RWPE2 (cell line): ENCODE measurements at regions not wholly inside any gene's neighbourhood (a gene's known extent, or its start where the extent isn't known, plus 50 kb on each side); places are given as distances from the start of the nearest gene placed in this dataset.
"Not testable (repeated sequence)": the region's sequence is repeated elsewhere in the genome, so short reads cannot be mapped to it uniquely, and the experiment has no call there.

Experiments used
- ATAC-seq: fragments of 200-7000 bp; cut with Tn5 transposase; 3 replicates; pipeline ENCODE4 v1.9.1; 2021; ENCODE audit warnings: low read depth
- DNase-seq: peaks from one replicate; pipeline ENCODE4 v3.0.0-alpha.2; 2020; ENCODE audit warnings: low spot score
- H3K27ac ChIP-seq: fragments of 450-650 bp; 2 replicates; pipeline ENCODE4 v1.5.1; 2017; ENCODE audit warnings: mild to moderate bottlenecking; ENCODE audit not compliant: poor library complexity, severe bottlenecking
- H3K27me3 ChIP-seq: fragments of 250-450 bp; sonication (Bioruptor Pico); 2 replicates; pipeline ENCODE4 v1.5.1; 2021; ENCODE audit warnings: mild to moderate bottlenecking, moderate library complexity; ENCODE audit not compliant: insufficient read depth, poor library complexity, severe bottlenecking
- H3K36me3 ChIP-seq: fragments of 250-450 bp; sonication (Bioruptor Pico); 2 replicates; pipeline ENCODE4 v1.5.1; 2020; ENCODE audit warnings: low read depth, mild to moderate bottlenecking, moderate library complexity
- H3K4me1 ChIP-seq: fragments of 250-450 bp; sonication (Bioruptor Pico); 2 replicates; pipeline ENCODE4 v1.5.1; 2021; ENCODE audit warnings: mild to moderate bottlenecking, moderate library complexity; ENCODE audit not compliant: insufficient read depth, poor library complexity, severe bottlenecking
- H3K4me3 ChIP-seq: fragments of 250-450 bp; sonication (Bioruptor Pico); 2 replicates; pipeline ENCODE4 v1.5.1; 2021; ENCODE audit warnings: mild to moderate bottlenecking, moderate library complexity; ENCODE audit not compliant: severe bottlenecking
- H3K9me3 ChIP-seq: fragments of 250-450 bp; sonication (Bioruptor Pico); 2 replicates; pipeline ENCODE4 v1.5.1; 2021; ENCODE audit warnings: mild to moderate bottlenecking, moderate library complexity; ENCODE audit not compliant: severe bottlenecking
- CTCF ChIP-seq: fragments of 450-650 bp; IDR thresholded peaks from one replicate; pipeline ENCODE4 v1.5.1; 2017; ENCODE audit warnings: mild to moderate bottlenecking, moderate library complexity; ENCODE audit not compliant: poor library complexity, severe bottlenecking

GRCh38 chr9:7739595-7739994, 60.0 kb downstream of the DMAC1 start:
- H3K4me1 ChIP-seq, result no peaks in the 10 kb centered on the region
- no peak for TF ChIP-seq CTCF
- DNase-seq (no peak), ATAC-seq (no peak)
- no peaks in the 10 kb centered on the region for H3K36me3 ChIP-seq
- no peaks in the 10 kb centered on the region for H3K27me3 ChIP-seq
- H3K4me3 ChIP-seq, result no peak overlapping the region
- no peak overlapping the region for H3K27ac ChIP-seq
- H3K9me3 ChIP-seq, result no peaks in the 10 kb centered on the region

GRCh38 chr9:7735311-7735710, 64.3 kb downstream of the DMAC1 start:
- Histone ChIP-seq H3K9me3 (no peaks in the 10 kb centered on the region), H3K4me3 (no peak overlapping the region), H3K4me1 (no peaks in the 10 kb centered on the region), H3K27ac (no peak overlapping the region), H3K27me3 (no peaks in the 10 kb centered on the region), H3K36me3 (no peaks in the 10 kb centered on the region)
- ATAC-seq (no peak), DNase-seq (no peak)
- no peak for TF ChIP-seq CTCF

GRCh38 chr9:7730164-7730445, 69.5 kb downstream of the DMAC1 start:
- no peaks in the 10 kb centered on the region for H3K9me3 ChIP-seq
- no peak for TF ChIP-seq CTCF
- H3K36me3 ChIP-seq, result no peaks in the 10 kb centered on the region
- H3K4me1 ChIP-seq, result no peaks in the 10 kb centered on the region
- H3K27ac ChIP-seq, result no peak overlapping the region
- H3K27me3 ChIP-seq, result no peaks in the 10 kb centered on the region
- no peak for ATAC-seq
- no peak for DNase-seq
- no peak overlapping the region for H3K4me3 ChIP-seq

- Histone ChIP-seq H3K36me3 (no peaks in the 10 kb centered on the region), H3K4me3 (no peak overlapping the region), H3K4me1 (no peaks in the 10 kb centered on the region), H3K9me3 (no peaks in the 10 kb centered on the region), H3K27ac (no peak overlapping the region), H3K27me3 (no peaks in the 10 kb centered on the region)
- DNase-seq (no peak), ATAC-seq (no peak)
- TF ChIP-seq CTCF, result no peak
Observed at GRCh38 chr9:7729371-7730163, 70.0 kb downstream of the DMAC1 start.

GRCh38 chr9:7721291-7721690, 78.3 kb downstream of the DMAC1 start:
- Histone ChIP-seq H3K4me3 (no peak overlapping the region), H3K27me3 (no peaks in the 10 kb centered on the region), H3K27ac (no peak overlapping the region), H3K9me3 (no peaks in the 10 kb centered on the region), H3K36me3 (no peaks in the 10 kb centered on the region), H3K4me1 (no peaks in the 10 kb centered on the region)
- TF ChIP-seq CTCF, result no peak
- ATAC-seq (no peak), DNase-seq (no peak)

GRCh38 chr9:7713088-7713487, 86.5 kb downstream of the DMAC1 start:
- H3K27me3 ChIP-seq, H3K27ac ChIP-seq, H3K4me1 ChIP-seq, H3K36me3 ChIP-seq, DNase-seq, H3K4me3 ChIP-seq, ATAC-seq, H3K9me3 ChIP-seq: not testable (repeated sequence)
